SKM-1 treated with dmso at 0.1 percent for 144 hours (cell line): ENCODE measurements at regions not wholly inside any gene's neighbourhood (a gene's known extent, or its start where the extent isn't known, plus 50 kb on each side); places are given as distances from the start of the nearest gene placed in this dataset.
"Not testable (repeated sequence)": the region's sequence is repeated elsewhere in the genome, so short reads cannot be mapped to it uniquely, and the experiment has no call there.

Experiments
- DNase-seq: peaks from one replicate; lab custom pipeline; 2025; ENCODE audit not compliant: unreplicated experiment; lab: John Stamatoyannopoulos, UW

GRCh38 chr3:137820366-137820765 is 56.3 kb downstream of the SOX14 start:
- DNase-seq = no peak

GRCh38 chr3:137835096-137835495 is 71.0 kb downstream of the SOX14 start:
- no peak for DNase-seq

- DNase-seq = no peak
Observed at GRCh38 chr3:137845194-137845593, 81.1 kb downstream of the SOX14 start.

GRCh38 chr3:137845666-137846065 is 81.6 kb downstream of the SOX14 start:
- DNase-seq = no peak

GRCh38 chr3:137852391-137852830 is 88.3 kb downstream of the SOX14 start:
- no peak for DNase-seq

- DNase-seq = no peak
Observed at GRCh38 chr3:137854533-137855261, 90.6 kb downstream of the SOX14 start.

- no peak for DNase-seq
Observed at GRCh38 chr3:137866001-137866400, 101.9 kb downstream of the SOX14 start.

- DNase-seq = no peak
Observed at GRCh38 chr3:137866933-137867332, 102.8 kb downstream of the SOX14 start.

GRCh38 chr3:137867611-137868010 is 103.5 kb downstream of the SOX14 start:
- DNase-seq = no peak

GRCh38 chr3:137869022-137869421 is 104.9 kb downstream of the SOX14 start:
- no peak for DNase-seq

- not testable (repeated sequence) for DNase-seq
Observed at GRCh38 chr3:137872589-137872988, 108.5 kb downstream of the SOX14 start.

- DNase-seq = not testable (repeated sequence)
Observed at GRCh38 chr3:137896842-137897241, 113.1 kb upstream of the CLDN18 start.

GRCh38 chr3:137906985-137907649 is 102.8 kb upstream of the CLDN18 start:
- DNase-seq = no peak

- DNase-seq = no peak
Observed at GRCh38 chr3:137924628-137925027, 85.3 kb upstream of the CLDN18 start.

- no peak for DNase-seq
Observed at GRCh38 chr3:137925080-137925479, 84.9 kb upstream of the CLDN18 start.

- DNase-seq = no peak
Observed at GRCh38 chr3:137926991-137927390, 83.0 kb upstream of the CLDN18 start.

- DNase-seq = no peak
Observed at GRCh38 chr3:137930976-137931375, 79.0 kb upstream of the CLDN18 start.

- no peak for DNase-seq
Observed at GRCh38 chr3:137938876-137939275, 71.1 kb upstream of the CLDN18 start.

GRCh38 chr3:137944593-137944992 is 65.4 kb upstream of the CLDN18 start:
- no peak for DNase-seq

- peak; percentile 61 for DNase-seq
Observed at GRCh38 chr3:137946356-137946973, 63.5 kb upstream of the CLDN18 start.

- DNase-seq = no peak
Observed at GRCh38 chr3:137947117-137947516, 62.8 kb upstream of the CLDN18 start.

GRCh38 chr3:137948400-137949072 is 61.4 kb upstream of the CLDN18 start:
- no peak for DNase-seq
